Osteocyte (in vitro differentiated cells): ENCODE measurements at regions not wholly inside any gene's neighbourhood (a gene's known extent, or its start where the extent isn't known, plus 50 kb on each side); places are given as distances from the start of the nearest gene placed in this dataset.
"Not testable (repeated sequence)": the region's sequence is repeated elsewhere in the genome, so short reads cannot be mapped to it uniquely, and the experiment has no call there.

ENCODE experiments used
- DNase-seq: peaks from one replicate; pipeline ENCODE4 v3.0.0; 2021; ENCODE audit warnings: mixed read lengths; ENCODE audit not compliant: unreplicated experiment; ENCODE audit errors: extremely low spot score
- H3K27ac Mint-ChIP-seq: one replicate; pipeline ENCODE4 v1.8.0; 2021; ENCODE audit warnings: mild to moderate bottlenecking, mixed read lengths; ENCODE audit not compliant: unreplicated experiment
- H3K27me3 Mint-ChIP-seq: one replicate; pipeline ENCODE4 v1.8.0; 2021; ENCODE audit warnings: mixed read lengths; ENCODE audit not compliant: unreplicated experiment
- H3K36me3 Mint-ChIP-seq: one replicate; pipeline ENCODE4 v1.8.0; 2021; ENCODE audit warnings: mixed read lengths; ENCODE audit not compliant: unreplicated experiment
- H3K4me1 Mint-ChIP-seq: one replicate; pipeline ENCODE4 v1.8.0; 2021; ENCODE audit warnings: mixed read lengths; ENCODE audit not compliant: unreplicated experiment
- H3K4me3 Mint-ChIP-seq: one replicate; pipeline ENCODE4 v1.8.0; 2021; ENCODE audit warnings: mild to moderate bottlenecking, moderate library complexity, mixed read lengths; ENCODE audit not compliant: unreplicated experiment
- H3K9me3 Mint-ChIP-seq: one replicate; pipeline ENCODE4 v1.8.0; 2021; ENCODE audit warnings: mixed read lengths; ENCODE audit not compliant: unreplicated experiment
- TF ChIP-seq, protein P1 (sequence below): fragments of 200-600 bp; sonication (generic); IDR thresholded peaks from 2 replicates; pipeline ENCODE4 v1.5.0; 2021; ENCODE audit warnings: antibody characterized with exemption, mild to moderate bottlenecking, moderate library complexity

DNA sequence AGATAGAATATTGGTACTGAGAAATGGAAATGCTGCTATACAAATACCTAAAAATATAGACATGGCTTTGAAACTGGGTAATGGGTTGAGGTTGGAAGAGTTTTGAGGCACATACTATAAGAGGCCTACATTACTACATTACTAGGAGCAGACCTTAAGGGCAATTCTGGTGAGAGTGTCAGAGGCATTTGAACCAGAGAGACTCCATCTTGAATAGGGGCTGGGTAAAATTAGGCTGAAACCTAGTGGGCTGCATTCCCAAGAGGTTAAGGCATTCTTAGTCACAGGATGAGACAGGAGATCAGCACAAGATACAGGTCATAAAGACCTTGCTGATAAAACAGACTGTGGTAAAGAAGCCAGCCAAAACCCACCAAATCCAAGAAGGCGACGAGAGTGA lies 104.6 kb upstream of the ADRA1B start:
- peaks cover 15% of the 10 kb centered on the region for H3K27me3 Mint-ChIP-seq
- H3K27ac Mint-ChIP-seq: no peak overlapping the region
- DNase-seq: no peak
- H3K4me3 Mint-ChIP-seq: no peak overlapping the region
- H3K9me3 Mint-ChIP-seq: no peaks in the 10 kb centered on the region
- H3K36me3 Mint-ChIP-seq: peaks cover 2% of the 10 kb centered on the region
- peaks cover 7% of the 10 kb centered on the region for H3K4me1 Mint-ChIP-seq
- TF ChIP-seq, protein P1, sequence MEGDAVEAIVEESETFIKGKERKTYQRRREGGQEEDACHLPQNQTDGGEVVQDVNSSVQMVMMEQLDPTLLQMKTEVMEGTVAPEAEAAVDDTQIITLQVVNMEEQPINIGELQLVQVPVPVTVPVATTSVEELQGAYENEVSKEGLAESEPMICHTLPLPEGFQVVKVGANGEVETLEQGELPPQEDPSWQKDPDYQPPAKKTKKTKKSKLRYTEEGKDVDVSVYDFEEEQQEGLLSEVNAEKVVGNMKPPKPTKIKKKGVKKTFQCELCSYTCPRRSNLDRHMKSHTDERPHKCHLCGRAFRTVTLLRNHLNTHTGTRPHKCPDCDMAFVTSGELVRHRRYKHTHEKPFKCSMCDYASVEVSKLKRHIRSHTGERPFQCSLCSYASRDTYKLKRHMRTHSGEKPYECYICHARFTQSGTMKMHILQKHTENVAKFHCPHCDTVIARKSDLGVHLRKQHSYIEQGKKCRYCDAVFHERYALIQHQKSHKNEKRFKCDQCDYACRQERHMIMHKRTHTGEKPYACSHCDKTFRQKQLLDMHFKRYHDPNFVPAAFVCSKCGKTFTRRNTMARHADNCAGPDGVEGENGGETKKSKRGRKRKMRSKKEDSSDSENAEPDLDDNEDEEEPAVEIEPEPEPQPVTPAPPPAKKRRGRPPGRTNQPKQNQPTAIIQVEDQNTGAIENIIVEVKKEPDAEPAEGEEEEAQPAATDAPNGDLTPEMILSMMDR: no peak

DNA sequence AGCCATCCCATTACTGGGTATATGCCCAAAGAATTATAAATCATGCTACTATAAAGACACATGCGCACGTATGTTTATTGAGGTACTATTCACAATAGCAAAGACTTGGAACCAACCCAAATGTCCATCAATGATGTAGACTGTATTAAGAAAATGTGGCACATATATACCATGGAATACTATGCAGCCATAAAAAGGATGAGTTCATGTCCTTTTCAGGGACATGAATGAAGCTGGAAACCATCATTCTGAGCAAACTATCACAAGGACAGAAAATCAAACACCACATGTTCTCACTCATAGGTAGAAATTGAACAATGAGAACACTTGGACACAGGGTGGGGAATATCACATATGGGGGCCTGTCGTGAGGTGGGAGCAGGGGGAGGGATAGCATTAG lies 103.5 kb upstream of the ADRA1B start:
- H3K36me3 Mint-ChIP-seq, H3K4me1 Mint-ChIP-seq, H3K4me3 Mint-ChIP-seq, H3K27ac Mint-ChIP-seq, DNase-seq, H3K9me3 Mint-ChIP-seq: not testable (repeated sequence)
- H3K27me3 Mint-ChIP-seq: peaks cover 11% of the 10 kb centered on the region

DNA sequence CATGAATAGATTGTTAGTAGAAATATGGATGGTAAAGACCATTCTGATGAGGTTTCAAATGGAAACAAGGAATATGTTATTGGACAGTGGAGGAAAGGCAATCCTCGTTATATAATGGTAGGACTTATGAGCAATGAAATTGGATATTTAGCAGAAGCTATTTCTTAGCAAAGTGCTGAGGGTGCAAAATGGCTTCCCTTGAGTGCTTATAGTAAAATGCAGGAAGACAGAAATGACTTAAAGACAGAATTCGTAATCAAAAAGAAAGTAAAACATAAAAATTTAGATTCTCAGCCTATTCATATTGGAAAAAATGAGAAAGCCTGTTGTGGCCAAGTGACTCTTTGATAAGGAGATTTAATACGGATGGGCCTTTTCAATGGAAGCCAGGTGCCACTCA lies 102.1 kb upstream of the ADRA1B start:
- TF ChIP-seq, protein P1: no peak

DNA sequence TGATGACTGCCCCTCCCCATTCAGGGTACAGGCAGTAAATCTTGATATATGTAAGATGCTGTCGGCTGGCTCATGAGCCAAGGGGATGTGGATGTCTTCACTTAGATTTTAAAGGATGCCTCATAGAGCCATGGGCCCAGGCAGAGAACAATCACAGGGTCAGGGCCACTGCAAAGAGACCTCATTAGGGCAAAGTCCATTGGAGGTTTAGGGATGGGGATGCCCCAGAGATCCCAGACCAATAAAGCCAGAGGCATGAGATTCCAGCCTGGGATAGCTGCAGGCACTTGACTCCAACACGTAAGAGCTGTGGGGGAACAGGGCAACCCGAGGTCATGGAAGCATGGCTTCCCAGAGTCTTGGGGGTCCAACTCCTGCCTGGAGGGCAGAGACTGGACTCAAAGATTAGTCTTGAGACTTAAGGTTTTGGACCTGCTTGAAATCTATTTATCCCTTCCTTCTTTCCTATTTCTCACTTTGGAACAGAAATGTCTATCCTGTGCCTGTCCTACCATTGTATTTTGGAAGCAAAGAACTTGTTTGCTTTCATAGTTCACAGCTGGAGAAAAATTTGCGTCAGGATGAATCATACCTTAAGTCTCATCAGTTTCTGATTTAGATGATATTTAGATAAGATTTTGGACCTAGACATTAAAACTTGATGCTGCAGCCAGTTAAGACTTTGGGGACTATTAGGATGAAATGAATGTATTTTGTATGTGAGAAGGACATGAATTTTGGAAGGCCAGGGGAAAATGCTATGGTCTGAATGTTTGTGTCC lies 101.3 kb upstream of the ADRA1B start:
- Mint-ChIP-seq H3K4me1 (peaks cover 8% of the 10 kb centered on the region), H3K36me3 (no peaks in the 10 kb centered on the region), H3K4me3 (no peak overlapping the region), H3K9me3 (no peaks in the 10 kb centered on the region), H3K27me3 (peaks cover 4% of the 10 kb centered on the region), H3K27ac (no peak overlapping the region)
- TF ChIP-seq, protein P1: no peak
- no peak for DNase-seq

More for the DNA sequence above, 102.1 kb upstream of the ADRA1B start:
- no peak overlapping the region for H3K4me3 Mint-ChIP-seq
- H3K4me1 Mint-ChIP-seq: peaks cover 7% of the 10 kb centered on the region
- H3K9me3 Mint-ChIP-seq: no peaks in the 10 kb centered on the region
- H3K36me3 Mint-ChIP-seq: peaks cover 2% of the 10 kb centered on the region
- peaks cover 9% of the 10 kb centered on the region for H3K27me3 Mint-ChIP-seq
- DNase-seq: no peak
- H3K27ac Mint-ChIP-seq: no peak overlapping the region

DNA sequence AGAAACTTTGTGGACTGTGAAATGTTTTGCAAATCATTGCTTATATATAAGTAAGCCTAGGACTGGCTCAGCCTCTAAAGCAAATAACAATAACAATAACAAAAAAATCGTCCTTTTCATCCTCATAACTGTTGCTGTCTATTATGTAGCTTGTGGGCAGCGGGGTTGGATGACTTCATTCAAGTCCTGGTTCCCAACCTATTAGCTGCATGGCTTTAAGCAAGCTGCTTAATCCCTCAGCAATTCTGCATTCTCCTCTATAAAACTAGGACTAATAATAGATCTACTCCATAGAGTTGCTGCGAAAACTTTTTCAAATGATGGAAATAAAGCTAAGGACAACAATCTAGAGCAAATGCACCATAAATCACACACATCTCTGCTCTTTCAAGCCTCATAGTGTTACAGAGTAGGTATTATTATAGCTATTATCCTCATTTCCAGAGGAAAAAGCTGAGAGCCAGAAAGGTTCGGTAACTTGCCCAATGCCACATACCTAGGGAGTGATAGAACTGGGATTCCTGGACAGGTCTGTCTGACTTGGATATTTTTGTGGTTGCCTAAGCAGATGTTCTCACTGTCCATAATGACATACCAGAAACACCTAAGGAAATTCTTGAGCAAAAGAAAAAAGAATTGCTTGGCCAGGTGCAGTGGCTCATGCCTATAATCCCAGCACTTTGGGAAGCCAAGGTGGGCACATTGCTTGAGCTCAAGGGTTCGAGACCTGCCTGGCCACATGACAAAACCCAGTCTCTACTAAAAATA lies 98.8 kb upstream of the ADRA1B start:
- Mint-ChIP-seq H3K4me1 (peaks cover 11% of the 10 kb centered on the region), H3K4me3 (no peak overlapping the region), H3K36me3 (no peaks in the 10 kb centered on the region), H3K27me3 (peaks cover 9% of the 10 kb centered on the region), H3K9me3 (no peaks in the 10 kb centered on the region), H3K27ac (no peak overlapping the region)
- TF ChIP-seq, protein P1: no peak
- DNase-seq: no peak
